LoVo (cell line): ENCODE measurements at regions not wholly inside any gene's neighbourhood (a gene's known extent, or its start where the extent isn't known, plus 50 kb on each side); places are given as distances from the start of the nearest gene placed in this dataset.
A peak's percentile ranks its signal among the peaks of the same experiment; 100 is the strongest.

Experiments
- DNase-seq: peaks from one replicate; pipeline ENCODE4 v3.0.0-alpha.2; 2016; ENCODE audit warnings: low spot score

DNA sequence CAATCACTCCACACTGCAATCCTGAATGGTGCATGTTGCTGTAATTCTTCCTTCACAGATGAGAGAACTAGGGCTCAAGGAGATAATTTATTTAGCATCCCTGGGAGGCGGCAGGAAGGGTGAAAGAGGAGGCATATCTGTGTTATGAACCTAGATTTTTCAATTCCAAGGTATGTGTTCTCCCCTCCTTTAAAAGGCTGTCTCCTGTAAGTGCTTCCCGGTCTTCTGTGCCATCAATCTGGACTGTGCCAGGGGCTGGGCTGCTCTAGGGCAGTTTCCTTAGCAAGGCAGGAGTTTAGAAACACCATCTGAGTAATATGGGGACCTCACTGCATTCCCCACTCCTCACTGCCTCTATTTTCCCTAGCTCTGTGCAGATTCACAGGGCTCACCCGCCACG lies 185.0 kb downstream of the RFC3 start:
- DNase-seq, result no peak

DNA sequence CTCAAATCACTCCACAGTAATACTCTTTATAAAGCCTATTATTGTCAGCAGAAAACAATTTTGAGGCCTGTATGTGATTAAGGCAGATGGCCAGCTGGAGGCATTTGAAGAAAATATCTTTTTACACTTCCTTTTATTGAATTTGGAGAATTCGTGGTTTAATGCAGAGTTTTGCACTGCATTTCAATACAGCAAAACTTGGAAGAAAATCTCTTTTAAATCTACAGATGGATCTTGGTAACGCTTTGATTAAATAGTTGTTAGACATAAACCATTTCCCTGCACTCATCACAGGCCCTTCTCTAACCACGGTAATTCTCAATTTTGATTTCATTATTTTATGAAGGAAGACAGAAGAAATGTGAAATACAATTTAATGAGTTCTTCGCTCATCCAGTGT lies 185.7 kb downstream of the RFC3 start:
- no peak for DNase-seq

DNA sequence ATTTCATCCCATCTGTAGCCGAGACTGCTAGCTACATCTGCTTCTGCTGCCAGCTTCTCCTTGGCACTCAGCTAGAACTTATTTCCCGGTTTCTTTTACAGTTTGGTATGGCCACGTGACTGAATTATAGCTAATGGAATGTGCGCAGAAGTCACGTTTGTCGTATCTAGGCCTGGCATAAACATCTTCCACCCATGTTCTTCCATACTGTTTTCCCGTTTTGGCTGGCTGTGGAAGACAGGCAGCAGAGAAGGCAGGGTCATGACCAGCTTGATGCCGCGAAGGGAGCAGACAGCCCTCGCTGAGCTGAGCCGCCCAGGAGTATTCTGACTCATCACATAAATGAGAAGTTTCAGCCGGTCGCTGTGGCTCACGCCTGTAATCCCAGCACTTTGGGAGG lies 186.7 kb downstream of the RFC3 start:
- no peak for DNase-seq

GRCh38 chr13:34006011-34006410 lies 188.1 kb downstream of the RFC3 start:
- no peak for DNase-seq

GRCh38 chr13:34011552-34012085 lies 193.7 kb downstream of the RFC3 start:
- DNase-seq, result no peak

GRCh38 chr13:34012382-34012781 lies 194.4 kb downstream of the RFC3 start:
- no peak for DNase-seq

GRCh38 chr13:34013061-34013460 lies 195.1 kb downstream of the RFC3 start:
- no peak for DNase-seq

DNA sequence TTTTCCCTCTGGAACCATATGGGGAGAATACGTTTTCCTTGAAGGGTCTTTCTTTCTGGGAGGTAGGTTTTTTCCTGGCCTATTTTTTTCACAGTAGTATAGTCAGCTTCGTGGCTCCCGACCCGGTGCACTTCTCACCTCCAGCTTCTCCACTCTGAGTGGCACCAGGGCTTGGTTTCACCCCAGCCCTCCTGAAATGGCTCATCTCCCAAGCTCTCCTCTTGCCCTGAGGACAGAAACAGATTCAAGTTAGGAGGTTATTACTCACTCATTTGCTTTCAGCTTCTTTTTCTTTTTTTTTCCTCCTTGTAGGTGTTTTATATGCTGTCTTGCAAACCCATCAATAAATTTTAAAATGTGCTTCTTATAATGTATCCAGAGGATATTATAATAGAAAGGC lies 199.3 kb downstream of the RFC3 start:
- DNase-seq, result no peak

GRCh38 chr13:34019870-34020269 lies 201.9 kb downstream of the RFC3 start:
- peak; percentile 91 for DNase-seq

DNA sequence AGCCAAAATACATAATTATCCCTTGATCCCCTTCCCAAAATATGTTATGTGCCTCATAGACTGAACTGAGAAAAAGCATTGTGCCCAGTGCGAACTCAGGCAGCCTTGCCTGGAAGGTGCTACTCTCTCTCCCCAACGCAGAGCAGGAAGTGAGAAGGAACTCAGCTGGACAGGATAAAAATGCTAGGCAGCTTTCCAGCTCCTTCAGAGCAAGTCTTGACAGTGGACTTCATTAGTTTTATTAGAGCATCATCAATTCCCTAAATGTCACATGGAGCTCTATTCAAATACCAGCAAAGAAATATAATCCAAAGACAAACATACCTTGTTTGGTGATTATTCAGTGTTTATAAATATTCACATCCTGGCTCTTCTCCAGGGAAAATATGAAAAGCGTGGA lies 202.4 kb downstream of the RFC3 start:
- peak; percentile 27 for DNase-seq

- DNase-seq, result no peak
Observed at GRCh38 chr13:34021619-34022018, 203.7 kb downstream of the RFC3 start.

- DNase-seq, result peak; percentile 57
Observed at GRCh38 chr13:34025746-34026145, 207.8 kb downstream of the RFC3 start.

GRCh38 chr13:34026308-34026707 lies 208.4 kb downstream of the RFC3 start:
- no peak for DNase-seq

DNA sequence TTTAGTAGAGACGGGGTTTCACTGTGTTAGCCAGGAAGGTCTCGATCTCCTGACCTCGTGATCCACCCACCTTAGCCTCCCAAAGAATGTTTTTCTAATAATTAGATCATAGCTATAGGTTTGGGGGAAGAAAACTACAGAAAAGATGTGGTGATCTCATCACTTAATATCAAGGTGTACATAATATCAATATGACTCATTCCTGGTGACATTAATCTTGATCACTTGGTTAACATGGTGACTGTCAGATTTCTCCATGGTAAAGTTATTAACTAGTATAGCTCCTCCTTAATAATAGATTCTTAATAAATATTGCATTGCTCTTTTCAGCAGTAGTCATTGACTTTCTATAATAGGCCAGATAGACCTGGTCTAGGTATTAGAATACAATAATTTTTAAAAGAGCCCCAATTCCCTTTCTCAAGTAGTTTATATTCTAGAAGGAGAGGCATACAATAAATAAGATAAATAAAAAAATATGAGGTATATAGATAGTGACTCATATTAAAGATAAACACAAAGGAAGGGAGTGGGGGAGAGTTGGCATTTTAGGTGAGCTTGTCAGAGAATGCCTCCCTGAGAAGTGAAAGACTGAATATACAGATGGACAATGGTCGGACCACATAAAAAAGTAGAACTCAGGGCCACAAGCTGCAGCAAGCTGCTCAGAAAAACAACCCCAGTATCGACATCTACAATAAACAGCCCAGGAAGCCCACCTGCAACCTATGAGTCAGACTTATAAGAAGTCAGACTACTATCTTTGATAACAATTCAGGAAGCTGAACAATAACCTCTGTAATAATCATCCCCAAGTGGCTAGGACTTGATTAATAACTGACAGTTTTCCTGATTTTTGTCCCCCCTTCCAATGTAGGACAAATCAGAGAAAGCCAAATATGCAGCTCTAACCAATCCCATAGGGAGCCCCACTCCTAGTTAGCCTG lies 210.8 kb downstream of the RFC3 start:
- no peak for DNase-seq

GRCh38 chr13:34030782-34031181 lies 212.8 kb downstream of the RFC3 start:
- no peak for DNase-seq

GRCh38 chr13:34031610-34032009 lies 213.7 kb downstream of the RFC3 start:
- DNase-seq, result no peak

DNA sequence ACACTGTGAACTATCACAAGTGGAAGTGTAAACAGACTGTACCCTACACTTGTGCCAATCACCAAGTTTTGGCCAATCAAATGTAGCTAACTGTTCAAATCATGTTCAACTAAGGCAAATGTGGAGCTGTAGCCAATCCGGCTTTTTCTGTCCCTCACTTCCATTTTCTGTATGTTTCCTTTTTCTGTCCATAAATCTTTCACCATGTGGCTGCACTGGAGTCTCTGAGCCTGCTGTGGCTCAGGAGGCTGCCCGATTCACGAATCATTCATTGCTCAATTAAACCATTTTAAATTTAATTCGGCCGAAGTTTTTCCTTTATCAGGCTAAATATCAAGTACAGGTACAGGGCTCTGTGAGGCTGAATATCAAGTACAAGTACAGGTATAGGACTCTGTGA lies 216.5 kb downstream of the RFC3 start:
- no peak for DNase-seq

- no peak for DNase-seq
Observed at GRCh38 chr13:34035178-34035577, 217.2 kb downstream of the RFC3 start.

GRCh38 chr13:34035676-34036325 lies 217.9 kb downstream of the RFC3 start:
- no peak for DNase-seq

GRCh38 chr13:34037636-34038540 lies 219.9 kb downstream of the RFC3 start:
- no peak for DNase-seq

- DNase-seq, result no peak
Observed at GRCh38 chr13:34038541-34039068, 220.7 kb downstream of the RFC3 start.

DNA sequence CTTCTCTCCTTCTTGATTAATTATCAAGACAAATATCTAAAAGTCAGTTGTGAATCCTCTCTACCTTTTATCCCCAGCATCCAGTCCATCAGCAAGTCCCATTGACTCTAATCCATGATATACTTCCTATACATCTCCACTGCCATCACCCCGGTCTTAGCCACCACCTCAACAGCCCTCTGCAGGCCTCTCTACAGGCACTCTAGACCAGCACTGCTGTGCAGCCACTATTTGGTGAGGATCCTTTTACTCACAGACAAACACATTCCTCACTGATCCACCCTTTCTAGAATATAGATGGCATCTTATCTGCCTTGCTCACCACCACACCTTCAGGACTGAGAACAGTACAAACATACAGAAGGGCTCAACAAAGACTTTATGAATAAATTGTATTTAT lies 221.7 kb downstream of the RFC3 start:
- no peak for DNase-seq
